PC-3 (cell line): ENCODE measurements at regions not wholly inside any gene's neighbourhood (a gene's known extent, or its start where the extent isn't known, plus 50 kb on each side); places are given as distances from the start of the nearest gene placed in this dataset.

Source experiments
- CTCF ChIP-seq: fragments of 300-600 bp; sonication (generic); conservative IDR thresholded peaks from 2 replicates; pipeline ENCODE4 v1.5.1; 2017; ENCODE audit warnings: antibody characterized with exemption, low read depth, mild to moderate bottlenecking, low read length
- EZH2 ChIP-seq: fragments of 300-600 bp; sonication (generic); IDR thresholded peaks from one replicate; pipeline ENCODE4 v1.6.1; 2017; ENCODE audit warnings: antibody characterized with exemption, mild to moderate bottlenecking, low read length; ENCODE audit not compliant: unreplicated experiment

- TF ChIP-seq CTCF, result no peak
- no peak for TF ChIP-seq EZH2
These were observed 182.7 kb upstream of the SFSWAP start for GRCh38 chr12:131528144-131528543.
